ENCODE measurements at regions not wholly inside any gene's neighbourhood (a gene's known extent, or its start where the extent isn't known, plus 50 kb on each side); places are given as distances from the start of the nearest gene placed in this dataset.

DNA sequence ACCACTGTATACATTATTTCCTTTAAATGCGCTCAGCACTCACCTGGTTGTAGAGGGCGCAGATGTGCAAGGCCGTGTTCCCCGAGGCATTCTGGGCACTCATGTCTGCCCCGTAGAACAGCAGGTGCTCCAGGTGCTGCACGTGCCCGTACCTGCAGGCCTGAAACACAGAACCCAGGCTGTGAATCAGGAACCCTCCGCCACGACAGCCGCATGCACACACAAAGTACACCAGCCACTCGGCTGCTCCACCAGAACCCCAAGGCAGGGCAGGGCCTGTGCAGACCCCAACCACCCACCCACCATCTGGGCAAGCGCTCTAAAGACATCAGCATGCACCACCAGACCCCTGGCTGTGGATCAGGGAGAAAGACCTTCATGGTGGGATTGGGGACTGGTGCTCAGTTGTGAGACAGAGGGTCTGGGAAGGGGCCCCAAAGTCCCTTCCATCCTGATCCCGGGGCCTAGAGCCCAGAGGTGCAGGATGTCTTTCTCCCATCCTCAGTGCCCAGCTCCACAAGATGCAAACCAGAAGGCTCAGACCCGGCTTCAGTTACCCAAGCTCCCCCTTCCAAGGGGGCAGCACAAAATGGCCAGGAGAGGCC is 177.2 kb downstream of the SHANK2 start:
- ChIA-PET POLR2A (no interaction called here), CTCF (interaction anchor here (0.7 kb wide), 1 partner anchor 265 kb away, joined by 7 read pairs; no protein-coding TSS in a partner anchor)
- no peak for DNase-seq (ENCODE audit: extremely low spot score)
- TF ChIP-seq BHLHE40 (IDR thresholded peaks at IDR 0.05; ENCODE audit: borderline replicate concordance): no peak
- no peak for TF ChIP-seq ELF4 (IDR thresholded peaks at IDR 0.05)
- no peak for TF ChIP-seq NFRKB (IDR thresholded peaks at IDR 0.05)
- no peak for TF ChIP-seq TARDBP (IDR thresholded peaks at IDR 0.05)
- TF ChIP-seq ZNF384 (IDR thresholded peaks at IDR 0.05): no peak
- no peak for TF ChIP-seq SUZ12 (IDR thresholded peaks at IDR 0.05)
- TF ChIP-seq LEF1 (IDR thresholded peaks at IDR 0.05; ENCODE audit: borderline replicate concordance): no peak
- no peak for TF ChIP-seq SP1 (IDR thresholded peaks at IDR 0.05)
- no peak for TF ChIP-seq FOXK2 (IDR thresholded peaks at IDR 0.05)
- TF ChIP-seq CTBP1 (IDR thresholded peaks at IDR 0.05; ENCODE audit: borderline replicate concordance): no peak
- TF ChIP-seq, protein P1, sequence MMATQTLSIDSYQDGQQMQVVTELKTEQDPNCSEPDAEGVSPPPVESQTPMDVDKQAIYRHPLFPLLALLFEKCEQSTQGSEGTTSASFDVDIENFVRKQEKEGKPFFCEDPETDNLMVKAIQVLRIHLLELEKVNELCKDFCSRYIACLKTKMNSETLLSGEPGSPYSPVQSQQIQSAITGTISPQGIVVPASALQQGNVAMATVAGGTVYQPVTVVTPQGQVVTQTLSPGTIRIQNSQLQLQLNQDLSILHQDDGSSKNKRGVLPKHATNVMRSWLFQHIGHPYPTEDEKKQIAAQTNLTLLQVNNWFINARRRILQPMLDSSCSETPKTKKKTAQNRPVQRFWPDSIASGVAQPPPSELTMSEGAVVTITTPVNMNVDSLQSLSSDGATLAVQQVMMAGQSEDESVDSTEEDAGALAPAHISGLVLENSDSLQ (IDR thresholded peaks at IDR 0.05): no peak
- TF ChIP-seq FOXM1 (IDR thresholded peaks at IDR 0.05; ENCODE audit: borderline replicate concordance): no peak

DNA sequence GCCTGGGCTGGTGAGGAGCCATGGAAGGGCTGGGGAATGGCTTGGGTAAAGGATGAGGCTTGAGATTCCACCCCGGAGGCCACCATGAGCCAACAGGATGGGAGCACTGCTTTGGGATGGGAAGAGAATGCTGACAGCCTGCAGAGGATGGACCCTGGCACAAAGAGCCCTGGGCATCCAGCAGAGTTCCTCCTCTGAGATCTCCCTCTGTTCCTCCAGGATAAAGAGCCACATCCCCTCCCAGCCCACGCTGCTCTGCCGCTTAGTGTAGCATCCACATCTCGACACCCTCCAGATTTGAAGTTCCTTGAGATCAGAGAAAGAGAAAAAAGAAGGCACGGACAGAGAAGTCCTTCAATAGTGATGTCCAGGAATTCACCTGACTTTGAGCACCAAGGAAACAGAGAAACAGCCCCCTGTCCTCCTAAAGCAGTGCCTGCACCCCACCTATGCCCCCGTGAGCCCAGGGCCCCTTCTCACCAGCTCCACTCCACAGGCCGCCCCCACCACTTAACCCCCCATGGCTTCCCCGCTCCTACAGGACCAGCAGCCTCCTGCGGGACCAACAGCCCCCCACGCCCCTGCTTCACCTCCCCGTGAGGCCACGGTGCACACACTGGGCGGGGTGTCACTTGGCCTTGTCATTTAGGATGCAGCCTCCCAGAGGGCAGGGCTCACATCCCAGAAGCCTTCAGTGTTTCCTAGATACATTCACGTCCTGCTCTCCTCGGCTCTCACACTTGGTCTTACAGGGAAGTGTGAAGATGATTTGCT is 180.5 kb downstream of the SHANK2 start:
- ChIA-PET CTCF (no interaction called here), POLR2A (no interaction called here)
- no peak for DNase-seq (ENCODE audit: extremely low spot score)
- no peak for TF ChIP-seq ARNT (IDR thresholded peaks at IDR 0.05)
- no peak for TF ChIP-seq L3MBTL2 (conservative IDR thresholded peaks at IDR 0.05)
- TF ChIP-seq SUZ12 (IDR thresholded peaks at IDR 0.05): no peak
- no peak for TF ChIP-seq CTBP1 (IDR thresholded peaks at IDR 0.05; ENCODE audit: borderline replicate concordance)
- TF ChIP-seq FOXK2 (IDR thresholded peaks at IDR 0.05): no peak
- no peak for TF ChIP-seq SP1 (IDR thresholded peaks at IDR 0.05)
- TF ChIP-seq ELF4 (IDR thresholded peaks at IDR 0.05): no peak
- no peak for TF ChIP-seq ZNF384 (IDR thresholded peaks at IDR 0.05)
- TF ChIP-seq FOXA1 (IDR thresholded peaks at IDR 0.05): no peak
- TF ChIP-seq, protein P1 (IDR thresholded peaks at IDR 0.05): no peak

DNA sequence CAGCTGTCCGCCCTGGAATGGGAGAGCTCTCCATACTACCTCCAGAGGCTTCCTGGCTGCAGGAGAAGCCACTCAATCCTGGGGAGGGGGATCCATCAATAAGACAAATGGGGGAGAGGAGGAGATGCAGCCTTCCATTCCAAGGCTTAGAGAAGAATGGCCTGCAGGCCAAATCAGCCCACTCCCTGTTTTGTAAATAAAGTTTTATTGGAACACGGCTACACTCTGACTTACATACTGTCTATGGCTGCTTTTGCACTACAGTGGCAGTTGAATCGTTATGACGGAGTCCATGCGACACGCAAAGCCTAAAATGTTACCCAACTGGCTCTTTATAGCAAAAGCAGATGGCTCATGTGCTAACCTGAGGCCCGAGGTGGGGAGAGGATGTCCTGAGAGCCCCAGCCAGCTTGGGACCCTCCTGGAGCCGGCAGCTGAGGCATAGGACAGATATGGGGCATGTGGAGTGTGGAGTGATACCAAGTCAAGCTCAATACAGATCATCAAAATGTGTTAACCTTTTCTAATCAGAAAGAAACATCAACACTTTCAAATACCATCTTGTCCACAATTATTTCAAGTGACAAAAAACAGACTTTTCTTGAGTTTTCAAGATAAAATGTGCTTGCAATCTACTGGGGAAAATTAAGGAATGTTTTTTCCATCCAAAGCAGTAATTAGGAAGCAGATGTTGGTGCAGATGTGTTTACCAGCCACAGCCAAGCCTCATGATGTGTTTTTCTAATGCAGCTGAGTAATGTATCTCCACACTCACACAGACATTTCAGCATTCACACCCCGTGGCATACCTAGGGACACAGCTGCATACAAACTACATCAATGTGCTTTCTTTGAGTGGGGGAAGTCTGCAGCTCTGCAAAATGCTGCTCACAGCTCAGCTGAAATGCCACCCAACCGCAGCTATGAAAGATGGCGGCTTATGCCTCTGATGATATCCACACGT is 181.6 kb downstream of the SHANK2 start:
- ChIA-PET POLR2A (no interaction called here), CTCF (no interaction called here)
- no peak for TF ChIP-seq FOXK2 (IDR thresholded peaks at IDR 0.05)
- TF ChIP-seq, protein P1 (IDR thresholded peaks at IDR 0.05): no peak
- TF ChIP-seq L3MBTL2 (conservative IDR thresholded peaks at IDR 0.05): no peak
- no peak for TF ChIP-seq LEF1 (IDR thresholded peaks at IDR 0.05; ENCODE audit: borderline replicate concordance)
- TF ChIP-seq BHLHE40 (IDR thresholded peaks at IDR 0.05; ENCODE audit: borderline replicate concordance): no peak
- TF ChIP-seq HDGF (IDR thresholded peaks at IDR 0.05; ENCODE audit: borderline replicate concordance): no peak
- TF ChIP-seq FOXA1 (IDR thresholded peaks at IDR 0.05): no peak
- no peak for TF ChIP-seq CTBP1 (IDR thresholded peaks at IDR 0.05; ENCODE audit: borderline replicate concordance)
- no peak for TF ChIP-seq FOXM1 (IDR thresholded peaks at IDR 0.05; ENCODE audit: borderline replicate concordance)
- no peak for TF ChIP-seq SP1 (IDR thresholded peaks at IDR 0.05)
- TF ChIP-seq ZNF384 (IDR thresholded peaks at IDR 0.05): no peak
- no peak for DNase-seq (ENCODE audit: extremely low spot score)

DNA sequence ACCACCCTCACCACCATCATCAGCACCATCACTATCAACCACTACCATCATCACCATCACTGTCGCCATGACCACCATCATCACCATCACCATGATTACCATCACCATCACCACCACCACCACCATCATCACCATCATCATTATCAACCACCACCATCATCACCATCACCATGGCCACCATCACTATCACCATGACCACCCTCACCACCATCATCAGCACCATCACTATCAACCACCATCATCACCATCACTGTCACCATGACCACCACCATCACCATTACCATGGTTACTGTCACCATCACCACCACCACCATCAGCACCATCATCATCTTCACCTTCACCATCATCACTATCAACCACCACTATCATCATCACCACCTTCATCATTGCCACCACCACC is 183.4 kb downstream of the SHANK2 start:
- ChIA-PET CTCF (no interaction called here), POLR2A (no interaction called here)
- no peak for DNase-seq (ENCODE audit: extremely low spot score)
- TF ChIP-seq ZNF384 (IDR thresholded peaks at IDR 0.05): no peak
- 0 out of 2 replicates have a peak, but pooled peaks have one; percentile 24 for TF ChIP-seq CTBP1 (IDR thresholded peaks at IDR 0.05; ENCODE audit: borderline replicate concordance)

DNA sequence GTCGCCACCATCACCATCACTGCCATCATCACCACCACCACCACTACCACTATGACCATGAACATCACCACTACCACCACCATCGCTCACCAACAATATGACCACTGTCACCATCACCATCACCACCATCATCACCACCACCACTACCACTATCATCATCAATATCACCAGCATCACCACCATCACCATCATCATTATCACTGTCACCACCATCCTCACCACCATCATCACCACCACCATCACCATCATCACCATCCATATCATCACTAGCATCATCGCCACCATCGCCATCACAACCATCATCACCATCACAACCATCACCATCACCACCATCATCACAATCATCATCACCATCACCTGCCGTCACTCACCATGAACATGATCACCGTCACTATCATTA is 184.6 kb downstream of the SHANK2 start:
- DNase-seq (ENCODE audit: extremely low spot score): no peak
- ChIA-PET POLR2A (no interaction called here), CTCF (no interaction called here)
- no peak for TF ChIP-seq LEF1 (IDR thresholded peaks at IDR 0.05; ENCODE audit: borderline replicate concordance)
- no peak for TF ChIP-seq SP1 (IDR thresholded peaks at IDR 0.05)
- TF ChIP-seq ELF4 (IDR thresholded peaks at IDR 0.05): no peak
- TF ChIP-seq ARNT (IDR thresholded peaks at IDR 0.05): no peak
- TF ChIP-seq FOXK2 (IDR thresholded peaks at IDR 0.05): no peak

DNA sequence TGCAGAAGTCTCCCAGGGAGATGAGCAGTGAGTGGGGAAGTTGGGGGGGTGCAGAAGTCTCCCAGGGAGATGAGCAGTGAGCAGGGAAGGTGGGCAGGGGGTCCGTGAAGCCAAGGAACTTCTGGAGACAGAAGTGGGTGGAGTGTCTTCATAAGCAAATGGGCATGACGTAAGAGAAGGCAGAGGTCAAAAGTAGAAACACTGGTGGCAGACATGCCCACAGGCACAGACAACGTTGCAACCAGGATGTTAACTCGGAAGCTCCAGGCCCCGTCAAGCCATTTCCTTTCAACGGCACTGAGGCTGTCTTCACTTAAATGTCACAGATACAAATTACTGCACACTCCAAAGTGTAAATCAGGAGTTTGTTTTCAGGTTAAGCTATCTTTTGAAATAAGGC is 186.1 kb downstream of the SHANK2 start:
- TF ChIP-seq SP1 (IDR thresholded peaks at IDR 0.05) (no peak), NFRKB (IDR thresholded peaks at IDR 0.05) (no peak), L3MBTL2 (conservative IDR thresholded peaks at IDR 0.05) (no peak), FOXK2 (IDR thresholded peaks at IDR 0.05) (no peak), FOXM1 (IDR thresholded peaks at IDR 0.05; ENCODE audit: borderline replicate concordance) (no peak), BHLHE40 (IDR thresholded peaks at IDR 0.05; ENCODE audit: borderline replicate concordance) (no peak), HDGF (IDR thresholded peaks at IDR 0.05; ENCODE audit: borderline replicate concordance) (no peak), ZNF384 (IDR thresholded peaks at IDR 0.05) (no peak), CTBP1 (IDR thresholded peaks at IDR 0.05; ENCODE audit: borderline replicate concordance) (no peak)
- no peak for DNase-seq (ENCODE audit: extremely low spot score)
- ChIA-PET POLR2A (no interaction called here), CTCF (no interaction called here)
